NCI-H146 treated with DMSO at 0.1 percent for 48 hours (cell line): ENCODE measurements at regions not wholly inside any gene's neighbourhood (a gene's known extent, or its start where the extent isn't known, plus 50 kb on each side); places are given as distances from the start of the nearest gene placed in this dataset.
A peak's percentile ranks its signal among the peaks of the same experiment; 100 is the strongest.
"Not testable (repeated sequence)": the region's sequence is repeated elsewhere in the genome, so short reads cannot be mapped to it uniquely, and the experiment has no call there.

Experiments used
- DNase-seq: peaks from one replicate; lab custom pipeline; 2025; ENCODE audit not compliant: unreplicated experiment; lab: John Stamatoyannopoulos, UW

DNA sequence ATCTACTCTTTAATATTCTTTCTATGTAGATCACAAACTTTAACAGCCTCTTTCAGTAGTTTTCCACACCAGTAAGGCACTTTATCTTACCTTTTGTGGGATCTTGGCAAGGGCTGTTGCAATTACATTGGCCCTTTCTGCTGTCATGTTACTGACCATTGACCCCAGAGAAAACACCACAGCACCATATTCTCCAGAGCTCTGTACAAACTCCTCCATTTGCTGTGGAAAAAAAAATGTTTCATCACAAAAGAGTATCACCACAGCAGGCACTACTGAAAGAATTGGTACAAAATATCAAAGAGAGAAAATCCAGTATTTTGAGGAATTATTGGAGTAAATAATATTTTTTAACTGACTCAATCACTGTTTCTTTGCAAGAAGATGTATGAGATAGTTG is 62.3 kb upstream of the UGT2A3 start:
- DNase-seq: not testable (repeated sequence)

DNA sequence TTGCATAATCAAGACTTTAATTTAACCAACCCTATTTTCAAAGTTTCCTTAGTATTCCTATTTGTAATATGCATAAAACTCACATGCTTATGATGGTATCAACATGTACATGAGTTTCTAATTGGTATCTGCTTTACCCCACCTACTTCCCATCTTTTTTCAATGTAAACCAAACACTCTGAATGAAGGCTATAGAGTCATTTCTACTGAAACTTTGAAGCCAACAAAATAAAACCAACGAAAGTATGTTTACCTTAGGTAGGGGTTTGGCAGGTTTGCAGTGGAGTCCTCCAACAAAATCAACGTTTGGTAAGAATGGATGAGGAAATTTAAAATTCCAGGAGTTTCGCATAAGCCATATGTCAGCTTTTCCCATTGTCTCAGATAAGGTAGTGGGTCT is 66.4 kb upstream of the UGT2A3 start:
- DNase-seq: not testable (repeated sequence)

DNA sequence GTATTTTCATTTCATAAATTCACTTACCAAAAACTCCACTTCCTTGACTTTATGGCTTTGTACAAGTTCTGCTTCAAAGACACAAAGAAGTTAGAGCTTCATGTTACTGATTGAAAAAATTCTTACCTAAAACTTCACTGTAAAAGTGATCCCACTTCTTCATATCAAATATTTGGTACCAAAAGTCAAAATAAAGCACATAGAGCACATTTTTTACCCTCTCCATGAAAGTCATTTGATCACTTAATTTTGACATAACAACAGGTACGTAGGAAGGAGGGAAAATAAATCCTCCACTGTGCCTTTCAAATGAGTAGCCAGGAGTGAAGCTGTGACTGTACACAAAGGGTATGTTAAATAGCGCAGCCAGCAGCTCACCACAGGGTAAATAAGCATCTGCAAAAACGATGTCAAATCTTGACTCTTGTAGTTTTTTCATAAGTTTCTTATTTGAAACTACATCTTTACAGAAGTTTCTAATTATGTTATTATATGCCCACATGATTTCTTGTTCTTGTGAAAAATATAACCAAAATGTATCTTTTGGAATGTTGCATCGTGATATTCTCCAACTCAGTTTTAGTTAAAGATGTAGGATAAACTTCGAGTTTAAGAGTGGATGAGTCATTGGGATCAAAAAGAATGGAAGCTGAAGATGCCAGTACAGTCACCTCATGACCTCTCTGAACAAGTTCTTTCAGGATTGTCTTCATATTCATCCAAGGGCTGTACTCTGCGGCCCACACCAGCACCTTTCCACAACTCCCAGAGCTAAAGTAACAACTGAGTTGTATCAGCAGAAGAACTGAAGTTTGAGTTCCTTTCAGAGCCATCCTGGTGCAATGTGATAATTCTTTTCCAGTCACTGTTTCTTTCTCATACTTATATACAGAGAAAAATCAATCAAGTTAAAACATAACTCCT is 68.2 kb upstream of the UGT2A3 start:
- not testable (repeated sequence) for DNase-seq

DNA sequence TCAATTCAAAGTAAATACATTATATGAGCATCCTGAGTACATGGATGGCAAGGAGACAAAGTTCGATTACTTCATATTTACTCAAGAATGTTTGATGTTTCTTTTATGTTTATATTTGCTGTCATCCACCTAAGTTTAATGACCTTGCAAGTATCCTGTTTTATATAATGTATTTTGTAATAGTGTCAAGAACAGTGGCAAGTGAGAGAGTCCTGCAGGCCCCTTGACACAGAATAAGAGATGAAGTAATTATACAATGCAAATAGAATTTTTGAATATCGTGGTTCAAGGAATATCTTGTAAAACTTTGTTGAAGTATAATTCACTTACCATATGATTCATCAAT is 68.8 kb upstream of the UGT2A3 start:
- not testable (repeated sequence) for DNase-seq

GRCh38 chr4:69025191-69025998 is 70.9 kb upstream of the UGT2B7 start:
- peak; percentile 34 for DNase-seq

DNA sequence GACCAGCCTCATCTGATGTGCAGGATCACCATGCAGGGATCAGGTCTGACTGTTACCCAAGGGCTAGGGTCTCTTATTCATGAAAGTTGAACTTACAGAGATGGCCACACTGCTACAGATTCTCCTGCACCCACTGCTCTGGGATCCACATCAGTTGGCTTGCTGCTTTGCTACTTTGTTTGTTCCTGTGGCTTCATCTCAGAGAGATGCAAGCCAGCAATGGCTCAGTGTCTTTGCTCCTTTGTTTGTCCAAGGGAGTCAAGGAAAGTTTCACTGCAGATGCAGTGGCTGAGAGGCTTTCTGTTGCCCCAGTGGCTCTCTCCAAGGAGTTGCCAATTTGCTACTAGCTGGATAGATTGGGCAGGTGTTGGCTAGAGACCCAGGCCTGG is 70.3 kb upstream of the UGT2B7 start:
- DNase-seq: no peak

DNA sequence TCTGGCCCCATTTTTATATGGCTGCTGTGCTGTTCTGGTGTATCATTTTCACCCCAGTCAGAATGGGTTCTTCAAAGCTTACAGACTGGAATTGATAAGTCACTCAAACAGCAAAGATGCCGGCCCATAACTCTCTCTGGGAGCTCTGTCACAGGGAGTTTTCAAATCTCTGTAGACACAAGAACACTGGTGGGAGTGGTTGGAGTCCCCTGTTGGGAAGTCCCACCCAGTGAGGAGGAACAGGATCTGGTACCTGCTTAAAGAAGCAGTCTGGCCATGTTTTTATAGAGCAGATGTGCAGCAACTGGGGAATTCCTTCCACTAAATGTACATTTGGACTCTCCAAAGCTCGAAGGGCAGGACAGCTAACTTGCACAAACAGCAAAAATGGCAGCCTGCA is 69.3 kb upstream of the UGT2B7 start:
- no peak for DNase-seq

DNA sequence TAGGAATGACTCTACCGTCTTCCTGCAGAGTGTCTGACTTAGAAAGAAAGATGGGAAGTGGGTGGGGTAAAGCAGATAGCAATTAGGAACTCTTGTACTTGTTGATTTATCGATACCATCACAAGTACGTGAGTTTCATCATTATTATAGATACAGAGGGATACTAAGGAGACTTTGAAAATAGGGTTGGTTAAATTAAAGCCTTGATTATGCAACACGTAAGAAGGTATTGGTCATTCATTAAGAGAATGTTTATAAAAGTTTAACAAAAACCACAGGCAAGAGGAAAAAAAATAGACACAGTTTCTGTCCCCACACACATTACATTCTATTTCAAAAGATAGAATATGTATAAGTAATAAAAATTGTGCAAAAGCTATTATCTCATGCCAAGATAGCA is 65.9 kb upstream of the UGT2B7 start:
- DNase-seq: no peak

- DNase-seq: no peak
Observed at GRCh38 chr4:69032847-69033638, 63.2 kb upstream of the UGT2B7 start.

DNA sequence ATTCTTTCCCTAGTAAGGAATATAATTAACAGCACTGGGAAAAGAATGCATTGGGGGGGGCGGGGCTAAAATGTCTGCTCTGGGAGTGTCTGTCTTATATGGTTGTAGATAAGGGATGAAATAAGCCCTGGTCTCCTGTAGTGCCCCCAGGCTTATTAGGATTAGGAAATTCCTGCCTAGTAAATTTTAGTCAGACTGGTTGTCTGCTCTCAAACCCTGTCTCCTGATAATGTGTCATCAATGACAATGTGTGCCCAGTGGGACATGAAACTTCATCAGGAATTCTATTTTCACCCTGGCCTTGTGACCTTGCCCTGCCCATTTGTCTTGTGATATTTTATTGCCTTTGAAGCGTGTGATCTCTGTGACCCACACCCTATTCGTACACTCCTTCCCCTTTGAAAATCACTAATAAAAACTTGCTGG is 61.9 kb upstream of the UGT2B7 start:
- DNase-seq: not testable (repeated sequence)

GRCh38 chr4:69038582-69038981 is 57.7 kb upstream of the UGT2B7 start:
- DNase-seq: no peak

DNA sequence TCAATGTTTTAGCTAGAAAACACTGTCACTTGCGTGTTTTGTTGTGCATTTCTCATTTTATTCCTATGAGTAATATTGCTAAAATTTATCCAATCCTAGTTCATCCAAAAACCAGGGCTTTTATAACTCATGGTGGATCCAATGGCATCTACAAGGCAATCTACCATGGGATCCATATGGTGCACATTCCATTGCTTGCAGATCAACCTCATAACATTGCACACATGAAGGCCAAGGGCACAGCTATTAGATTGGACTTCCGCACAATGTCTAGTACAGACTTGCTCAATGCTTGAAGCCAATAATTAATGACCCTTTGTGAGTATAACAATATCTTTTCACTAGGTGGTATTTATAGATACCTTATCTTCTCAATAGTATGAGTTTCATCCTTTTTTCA is 57.2 kb upstream of the UGT2B7 start:
- DNase-seq: no peak

GRCh38 chr4:69044247-69044646 is 52.0 kb upstream of the UGT2B7 start:
- no peak for DNase-seq
